Activated CD4-positive, alpha-beta T cell treated with anti-CD3 and anti-CD28 coated beads for 36 hours (primary cell): ENCODE measurements at regions not wholly inside any gene's neighbourhood (a gene's known extent, or its start where the extent isn't known, plus 50 kb on each side); places are given as distances from the start of the nearest gene placed in this dataset.

Experiments
- ATAC-seq: fragments of 200-7000 bp; cut with Tn5 transposase; one replicate; pipeline ENCODE4 v1.10.0; 2021; ENCODE audit warnings: mild to moderate bottlenecking, moderate library complexity
- CTCF ChIA-PET: fragments of 350-600 bp; sonication (Branson Sonifier 250); formaldehyde crosslinking; loops from one replicate; lab custom pipeline; 2021; ENCODE audit warnings: antibody characterized with exemption; lab: Charles Lee
- POLR2A ChIA-PET: fragments of 350-600 bp; sonication (Branson Sonifier 250); formaldehyde crosslinking; loops from one replicate; lab custom pipeline; 2021; ENCODE audit warnings: antibody characterized with exemption, inconsistent platforms; lab: Charles Lee
- DNase-seq: peaks from one replicate; pipeline ENCODE4 v3.0.0-alpha.2; 2020
- H3K27ac Mint-ChIP-seq: one replicate; pipeline ENCODE4 v1.8.0; 2021; ENCODE audit warnings: mixed read lengths
- H3K27me3 Mint-ChIP-seq: one replicate; pipeline ENCODE4 v1.8.0; 2021; ENCODE audit warnings: mixed read lengths
- H3K36me3 Mint-ChIP-seq: one replicate; pipeline ENCODE4 v1.8.0; 2021; ENCODE audit warnings: low read depth, mixed read lengths
- H3K4me1 Mint-ChIP-seq: one replicate; pipeline ENCODE4 v1.8.0; 2021; ENCODE audit warnings: mixed read lengths
- H3K4me3 Mint-ChIP-seq: one replicate; pipeline ENCODE4 v1.8.0; 2021; ENCODE audit warnings: mild to moderate bottlenecking, moderate library complexity, mixed read lengths
- H3K9me3 Mint-ChIP-seq: one replicate; pipeline ENCODE4 v1.8.0; 2021; ENCODE audit warnings: low read depth, mixed read lengths
- intact Hi-C, 2 experiments: fragments of 100-400 bp; cut with DNase I in 1 of 2; cut with micrococcal nuclease in 1 of 2; formaldehyde crosslinking; loops; one replicate each; pipeline versions ENCODE4 v1.14.2 to v1.15.1; 2022 to 2024; cut with DNase I, micrococcal nuclease

GRCh38 chr18:27780061-27780745 is 396.7 kb downstream of the CDH2 start:
- H3K4me1 Mint-ChIP-seq = no peaks in the 10 kb centered on the region

GRCh38 chr18:27778925-27779324 is 398.0 kb downstream of the CDH2 start:
- DNase-seq (no peak), ATAC-seq (no peak)
- intact Hi-C loops = no loop called here
- no peak overlapping the region for H3K27ac Mint-ChIP-seq
- ChIA-PET CTCF (no interaction called here), POLR2A (no interaction called here)
- H3K4me1 Mint-ChIP-seq = no peaks in the 10 kb centered on the region
- H3K36me3 Mint-ChIP-seq = no peaks in the 10 kb centered on the region
- no peak overlapping the region for H3K4me3 Mint-ChIP-seq
- no peaks in the 10 kb centered on the region for H3K27me3 Mint-ChIP-seq
- H3K9me3 Mint-ChIP-seq = peaks cover 8% of the 10 kb centered on the region

More at GRCh38 chr18:27780061-27780745, 396.7 kb downstream of the CDH2 start:
- H3K27me3 Mint-ChIP-seq = no peaks in the 10 kb centered on the region
- intact Hi-C loops = no loop called here
- no peak overlapping the region for H3K27ac Mint-ChIP-seq
- DNase-seq = no peak
- no peaks in the 10 kb centered on the region for H3K36me3 Mint-ChIP-seq
- no peak overlapping the region for H3K4me3 Mint-ChIP-seq
- ATAC-seq = no peak
- ChIA-PET CTCF (no interaction called here), POLR2A (no interaction called here)
- H3K9me3 Mint-ChIP-seq = peaks cover 6% of the 10 kb centered on the region

GRCh38 chr18:27778441-27778840 is 398.5 kb downstream of the CDH2 start:
- H3K36me3 Mint-ChIP-seq = no peaks in the 10 kb centered on the region

GRCh38 chr18:27772081-27772480 is 404.8 kb downstream of the CDH2 start:
- H3K4me3 Mint-ChIP-seq = no peak overlapping the region
- no peaks in the 10 kb centered on the region for H3K36me3 Mint-ChIP-seq
- DNase-seq (no peak), ATAC-seq (no peak)
- POLR2A ChIA-PET = no interaction called here
- intact Hi-C loops = loop anchor here in 1 of 2 experiments (5.0 kb wide), 1 partner anchor 50 kb away; no protein-coding TSS in a partner anchor
- CTCF ChIA-PET = no interaction called here
- peaks cover 2% of the 10 kb centered on the region for H3K9me3 Mint-ChIP-seq
- H3K27me3 Mint-ChIP-seq = no peaks in the 10 kb centered on the region
- no peaks in the 10 kb centered on the region for H3K4me1 Mint-ChIP-seq
- no peak overlapping the region for H3K27ac Mint-ChIP-seq

More at GRCh38 chr18:27778441-27778840, 398.5 kb downstream of the CDH2 start:
- Mint-ChIP-seq H3K4me1 (no peaks in the 10 kb centered on the region), H3K9me3 (peaks cover 8% of the 10 kb centered on the region), H3K27me3 (no peaks in the 10 kb centered on the region), H3K27ac (no peak overlapping the region), H3K4me3 (no peak overlapping the region)
- CTCF ChIA-PET = no interaction called here
- no peak for ATAC-seq
- POLR2A ChIA-PET = no interaction called here
- intact Hi-C loops = no loop called here
- no peak for DNase-seq

GRCh38 chr18:27771571-27771970 is 405.4 kb downstream of the CDH2 start:
- H3K36me3 Mint-ChIP-seq = no peaks in the 10 kb centered on the region
- no peaks in the 10 kb centered on the region for H3K4me1 Mint-ChIP-seq
- peaks cover 2% of the 10 kb centered on the region for H3K9me3 Mint-ChIP-seq
- ATAC-seq (no peak), DNase-seq (no peak)
- no peaks in the 10 kb centered on the region for H3K27me3 Mint-ChIP-seq
- H3K4me3 Mint-ChIP-seq = no peak overlapping the region
- intact Hi-C loops = loop anchor here in 1 of 2 experiments (5.0 kb wide), 1 partner anchor 51 kb away; no protein-coding TSS in a partner anchor
- ChIA-PET POLR2A (no interaction called here), CTCF (no interaction called here)
- H3K27ac Mint-ChIP-seq = no peak overlapping the region

GRCh38 chr18:27769152-27769551 is 407.8 kb downstream of the CDH2 start:
- Mint-ChIP-seq H3K27ac (no peak overlapping the region), H3K4me3 (no peak overlapping the region), H3K9me3 (peaks cover 3% of the 10 kb centered on the region), H3K4me1 (no peaks in the 10 kb centered on the region), H3K27me3 (no peaks in the 10 kb centered on the region), H3K36me3 (no peaks in the 10 kb centered on the region)
- intact Hi-C loops = no loop called here
- DNase-seq = no peak
- POLR2A ChIA-PET = no interaction called here
- CTCF ChIA-PET = no interaction called here
- ATAC-seq = no peak

- Mint-ChIP-seq H3K27ac (no peak overlapping the region), H3K4me3 (no peak overlapping the region), H3K4me1 (no peaks in the 10 kb centered on the region), H3K9me3 (peaks cover 7% of the 10 kb centered on the region), H3K36me3 (no peaks in the 10 kb centered on the region), H3K27me3 (no peaks in the 10 kb centered on the region)
- intact Hi-C loops = no loop called here
- DNase-seq (no peak), ATAC-seq (no peak)
- CTCF ChIA-PET = no interaction called here
- POLR2A ChIA-PET = no interaction called here
These were observed 413.0 kb downstream of the CDH2 start for GRCh38 chr18:27763936-27764335.

- Mint-ChIP-seq H3K4me3 (no peak overlapping the region), H3K4me1 (no peaks in the 10 kb centered on the region), H3K9me3 (peaks cover 7% of the 10 kb centered on the region), H3K27me3 (no peaks in the 10 kb centered on the region), H3K36me3 (no peaks in the 10 kb centered on the region), H3K27ac (no peak overlapping the region)
- intact Hi-C loops = no loop called here
- DNase-seq (no peak), ATAC-seq (no peak)
- ChIA-PET POLR2A (no interaction called here), CTCF (no interaction called here)
These were observed 413.6 kb downstream of the CDH2 start for GRCh38 chr18:27763341-27763740.

- intact Hi-C loops = no loop called here
- DNase-seq (no peak), ATAC-seq (no peak)
- Mint-ChIP-seq H3K27me3 (no peaks in the 10 kb centered on the region), H3K9me3 (peaks cover 7% of the 10 kb centered on the region), H3K4me1 (no peaks in the 10 kb centered on the region), H3K36me3 (no peaks in the 10 kb centered on the region), H3K4me3 (no peak overlapping the region), H3K27ac (no peak overlapping the region)
- POLR2A ChIA-PET = no interaction called here
- CTCF ChIA-PET = interaction anchor here (0.7 kb wide), 1 partner anchor 181 kb away, joined by 3 read pairs; no protein-coding TSS in a partner anchor
These were observed 414.9 kb downstream of the CDH2 start for GRCh38 chr18:27762054-27762453.

GRCh38 chr18:27752944-27753343 is 424.0 kb downstream of the CDH2 start:
- Mint-ChIP-seq H3K27me3 (no peaks in the 10 kb centered on the region), H3K4me3 (no peak overlapping the region), H3K4me1 (no peaks in the 10 kb centered on the region), H3K9me3 (peaks cover 10% of the 10 kb centered on the region), H3K36me3 (no peaks in the 10 kb centered on the region), H3K27ac (no peak overlapping the region)
- intact Hi-C loops = no loop called here
- DNase-seq (no peak), ATAC-seq (no peak)
- CTCF ChIA-PET = no interaction called here
- POLR2A ChIA-PET = no interaction called here

GRCh38 chr18:27750923-27751322 is 426.0 kb downstream of the CDH2 start:
- POLR2A ChIA-PET = no interaction called here
- H3K27me3 Mint-ChIP-seq = no peaks in the 10 kb centered on the region
- intact Hi-C loops = no loop called here
- DNase-seq = no peak
- no peak overlapping the region for H3K27ac Mint-ChIP-seq
- no peak overlapping the region for H3K4me3 Mint-ChIP-seq
- no peak for ATAC-seq
- peaks cover 12% of the 10 kb centered on the region for H3K9me3 Mint-ChIP-seq
- no peaks in the 10 kb centered on the region for H3K4me1 Mint-ChIP-seq
- CTCF ChIA-PET = no interaction called here
- no peaks in the 10 kb centered on the region for H3K36me3 Mint-ChIP-seq

- intact Hi-C loops = no loop called here
- H3K9me3 Mint-ChIP-seq = peaks cover 12% of the 10 kb centered on the region
- H3K27ac Mint-ChIP-seq = no peak overlapping the region
- no peaks in the 10 kb centered on the region for H3K4me1 Mint-ChIP-seq
- H3K4me3 Mint-ChIP-seq = no peak overlapping the region
- CTCF ChIA-PET = no interaction called here
- ATAC-seq (no peak), DNase-seq (peak; percentile 14)
- no peaks in the 10 kb centered on the region for H3K27me3 Mint-ChIP-seq
- no peaks in the 10 kb centered on the region for H3K36me3 Mint-ChIP-seq
- POLR2A ChIA-PET = no interaction called here
These were observed 426.9 kb downstream of the CDH2 start for GRCh38 chr18:27750014-27750413.
